SKM-1 (cell line): ENCODE measurements at regions not wholly inside any gene's neighbourhood (a gene's known extent, or its start where the extent isn't known, plus 50 kb on each side); places are given as distances from the start of the nearest gene placed in this dataset.
"Not testable (repeated sequence)": the region's sequence is repeated elsewhere in the genome, so short reads cannot be mapped to it uniquely, and the experiment has no call there.

Experiments
- DNase-seq: peaks from one replicate; lab custom pipeline; 2025; ENCODE audit not compliant: unreplicated experiment; lab: John Stamatoyannopoulos, UW

GRCh38 chr2:16032282-16033031 lies 92.1 kb downstream of the MYCN start:
- no peak for DNase-seq

- DNase-seq, result no peak
Measured at GRCh38 chr2:16031848-16032159, 91.5 kb downstream of the MYCN start.

- DNase-seq, result no peak
Measured at GRCh38 chr2:16031058-16031847, 90.9 kb downstream of the MYCN start.

GRCh38 chr2:16030206-16031057 lies 90.1 kb downstream of the MYCN start:
- no peak for DNase-seq

- DNase-seq, result no peak
Measured at GRCh38 chr2:16028644-16029043, 88.3 kb downstream of the MYCN start.

GRCh38 chr2:16026816-16027501 lies 86.6 kb downstream of the MYCN start:
- DNase-seq, result no peak

GRCh38 chr2:16025876-16026640 lies 85.7 kb downstream of the MYCN start:
- DNase-seq, result no peak

GRCh38 chr2:16025211-16025875 lies 85.0 kb downstream of the MYCN start:
- DNase-seq, result no peak

- DNase-seq, result not testable (repeated sequence)
Measured at GRCh38 chr2:16024628-16025027, 84.3 kb downstream of the MYCN start.

GRCh38 chr2:16023506-16024360 lies 83.4 kb downstream of the MYCN start:
- DNase-seq, result no peak

GRCh38 chr2:16022548-16023240 lies 82.3 kb downstream of the MYCN start:
- DNase-seq, result no peak

- no peak for DNase-seq
Measured at GRCh38 chr2:16021611-16022363, 81.4 kb downstream of the MYCN start.

GRCh38 chr2:16020389-16021008 lies 80.1 kb downstream of the MYCN start:
- no peak for DNase-seq

- DNase-seq, result no peak
Measured at GRCh38 chr2:16019617-16020351, 79.4 kb downstream of the MYCN start.

- no peak for DNase-seq
Measured at GRCh38 chr2:16019060-16019480, 78.7 kb downstream of the MYCN start.

GRCh38 chr2:16018277-16019059 lies 78.1 kb downstream of the MYCN start:
- no peak for DNase-seq
